Activated CD4-positive, alpha-beta memory T cell treated with anti-CD3 and anti-CD28 coated beads, Interleukin-2, amount 10 ng/mL, durations not matched to agents 7 days and 5 days (primary cell): ENCODE measurements at regions not wholly inside any gene's neighbourhood (a gene's known extent, or its start where the extent isn't known, plus 50 kb on each side); places are given as distances from the start of the nearest gene placed in this dataset.

Experiments
- CTCF ChIA-PET: fragments of 350-600 bp; sonication (Branson Sonifier 250); formaldehyde crosslinking; loops from one replicate; lab custom pipeline; 2021; ENCODE audit warnings: antibody characterized with exemption, inconsistent platforms; lab: Charles Lee
- POLR2A ChIA-PET: fragments of 350-600 bp; sonication (Branson Sonifier 250); formaldehyde crosslinking; loops from one replicate; lab custom pipeline; 2021; ENCODE audit warnings: antibody characterized with exemption; lab: Charles Lee
- DNase-seq: peaks from one replicate; pipeline ENCODE4 v3.0.0-alpha.2; 2020
- H3K27ac Mint-ChIP-seq: one replicate; pipeline ENCODE4 v1.8.0; 2021; ENCODE audit warnings: mild to moderate bottlenecking, mixed read lengths
- H3K27me3 Mint-ChIP-seq: one replicate; pipeline ENCODE4 v1.8.0; 2021; ENCODE audit warnings: mixed read lengths
- H3K36me3 Mint-ChIP-seq: one replicate; pipeline ENCODE4 v1.8.0; 2021; ENCODE audit warnings: low read depth, mixed read lengths
- H3K4me1 Mint-ChIP-seq: one replicate; pipeline ENCODE4 v1.8.0; 2021; ENCODE audit warnings: mixed read lengths
- H3K4me3 Mint-ChIP-seq: one replicate; pipeline ENCODE4 v1.8.0; 2021; ENCODE audit warnings: mild to moderate bottlenecking, mixed read lengths
- H3K9me3 Mint-ChIP-seq: one replicate; pipeline ENCODE4 v1.8.0; 2021; ENCODE audit warnings: mixed read lengths

DNA sequence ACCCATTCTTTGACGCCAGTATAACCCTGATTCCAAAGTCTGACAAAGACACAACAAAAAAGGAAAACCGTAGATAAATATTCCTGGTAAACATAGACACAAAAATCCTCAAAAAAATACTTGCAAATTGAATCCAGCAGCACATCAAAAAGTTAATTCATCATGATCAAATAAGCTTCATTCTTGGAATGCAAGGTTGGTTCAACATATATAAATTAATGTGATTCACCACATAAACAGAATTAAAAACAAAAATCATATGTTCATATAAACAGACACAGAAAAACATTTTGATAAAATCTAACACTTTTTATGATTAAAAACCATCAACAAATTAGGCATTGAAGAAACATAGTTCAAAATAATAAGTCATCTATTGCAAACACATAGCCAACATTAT, 324.2 kb upstream of the TRPC7 start:
- Mint-ChIP-seq H3K4me3 (no peak overlapping the region), H3K27ac (no peak overlapping the region), H3K36me3 (no peaks in the 10 kb centered on the region), H3K27me3 (no peaks in the 10 kb centered on the region), H3K9me3 (peaks cover 13% of the 10 kb centered on the region), H3K4me1 (no peaks in the 10 kb centered on the region)
- POLR2A ChIA-PET = no interaction called here
- CTCF ChIA-PET = no interaction called here
- DNase-seq = no peak

DNA sequence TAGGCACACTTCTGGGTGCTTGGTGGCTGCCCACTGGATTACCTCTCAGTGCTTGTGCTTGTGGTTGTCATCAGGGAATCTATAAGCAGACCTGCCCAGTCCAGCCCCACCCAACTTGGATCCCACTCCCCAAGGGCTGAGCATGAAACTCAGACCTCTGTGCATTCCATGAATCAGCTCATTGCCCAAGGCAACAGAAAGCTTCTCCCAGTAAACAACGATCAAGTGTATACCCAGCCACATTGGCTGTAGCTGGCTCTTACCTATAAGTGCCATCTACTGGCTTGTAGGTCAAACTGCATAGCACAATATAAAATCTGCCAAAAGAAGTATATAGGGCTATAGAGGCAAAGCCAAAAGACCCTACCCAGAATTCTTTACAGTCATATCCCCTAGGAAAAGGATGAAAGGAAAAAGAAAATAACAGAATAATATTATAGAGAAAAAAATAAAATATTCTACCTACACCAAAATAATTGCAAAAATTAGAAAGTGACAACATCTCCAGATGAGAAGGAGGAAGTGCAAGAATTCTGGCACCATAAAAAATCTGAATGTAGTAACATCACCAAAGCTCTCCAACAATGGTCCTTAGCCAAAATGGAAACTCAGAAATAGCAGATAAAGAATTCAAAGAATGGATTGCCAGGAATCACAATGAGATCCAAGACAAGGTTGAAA, 321.0 kb upstream of the TRPC7 start:
- ChIA-PET CTCF (no interaction called here), POLR2A (no interaction called here)
- Mint-ChIP-seq H3K36me3 (no peaks in the 10 kb centered on the region), H3K4me1 (no peaks in the 10 kb centered on the region), H3K9me3 (peaks cover 13% of the 10 kb centered on the region), H3K4me3 (no peak overlapping the region), H3K27ac (no peak overlapping the region), H3K27me3 (no peaks in the 10 kb centered on the region)
- no peak for DNase-seq

GRCh38 chr5:136682986-136683385, 317.6 kb upstream of the TRPC7 start:
- H3K27ac Mint-ChIP-seq = no peak overlapping the region
- POLR2A ChIA-PET = no interaction called here
- no peak for DNase-seq
- H3K9me3 Mint-ChIP-seq = peaks cover 8% of the 10 kb centered on the region
- H3K36me3 Mint-ChIP-seq = no peaks in the 10 kb centered on the region
- H3K4me1 Mint-ChIP-seq = no peaks in the 10 kb centered on the region
- no peak overlapping the region for H3K4me3 Mint-ChIP-seq
- CTCF ChIA-PET = no interaction called here
- H3K27me3 Mint-ChIP-seq = no peaks in the 10 kb centered on the region

- H3K27me3 Mint-ChIP-seq = no peaks in the 10 kb centered on the region
- no peak for DNase-seq
- POLR2A ChIA-PET = no interaction called here
- no peak overlapping the region for H3K4me3 Mint-ChIP-seq
- CTCF ChIA-PET = no interaction called here
- no peaks in the 10 kb centered on the region for H3K4me1 Mint-ChIP-seq
- H3K9me3 Mint-ChIP-seq = no peaks in the 10 kb centered on the region
- no peaks in the 10 kb centered on the region for H3K36me3 Mint-ChIP-seq
- no peak overlapping the region for H3K27ac Mint-ChIP-seq
Measured at GRCh38 chr5:136679233-136679632, 313.9 kb upstream of the TRPC7 start.

- no peak for DNase-seq
- Mint-ChIP-seq H3K27ac (no peak overlapping the region), H3K27me3 (no peaks in the 10 kb centered on the region), H3K4me3 (no peak overlapping the region), H3K9me3 (no peaks in the 10 kb centered on the region), H3K4me1 (no peaks in the 10 kb centered on the region), H3K36me3 (no peaks in the 10 kb centered on the region)
- CTCF ChIA-PET = no interaction called here
- POLR2A ChIA-PET = no interaction called here
Measured at GRCh38 chr5:136677217-136677616, 311.9 kb upstream of the TRPC7 start.

- H3K27me3 Mint-ChIP-seq = no peaks in the 10 kb centered on the region
- H3K4me3 Mint-ChIP-seq = no peak overlapping the region
- CTCF ChIA-PET = no interaction called here
- H3K27ac Mint-ChIP-seq = no peak overlapping the region
- no peak for DNase-seq
- POLR2A ChIA-PET = no interaction called here
- no peaks in the 10 kb centered on the region for H3K9me3 Mint-ChIP-seq
- H3K36me3 Mint-ChIP-seq = no peaks in the 10 kb centered on the region
- no peaks in the 10 kb centered on the region for H3K4me1 Mint-ChIP-seq
Measured at GRCh38 chr5:136676685-136677084, 311.3 kb upstream of the TRPC7 start.

DNA sequence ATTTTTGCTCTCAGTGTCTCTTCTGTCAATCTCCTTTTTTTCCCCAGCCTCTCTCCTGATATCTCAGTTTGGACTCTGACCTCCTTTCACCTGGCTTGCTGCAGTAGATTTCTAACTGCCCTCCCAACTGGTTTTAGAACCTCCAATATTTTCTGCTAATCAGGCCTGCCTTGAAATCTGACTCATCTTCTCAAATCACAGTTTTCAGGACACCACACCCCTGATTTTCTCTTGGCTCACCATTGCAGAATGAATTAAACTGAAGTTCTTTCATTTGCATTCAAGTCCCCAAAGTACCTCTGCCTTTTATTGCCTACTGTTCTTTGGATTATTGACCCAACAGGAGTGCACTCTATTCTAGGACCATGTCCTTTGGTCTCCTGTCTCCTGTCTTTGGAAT, 310.4 kb upstream of the TRPC7 start:
- no peak overlapping the region for H3K27ac Mint-ChIP-seq
- ChIA-PET CTCF (no interaction called here), POLR2A (no interaction called here)
- H3K4me1 Mint-ChIP-seq = no peaks in the 10 kb centered on the region
- no peak overlapping the region for H3K4me3 Mint-ChIP-seq
- H3K27me3 Mint-ChIP-seq = no peaks in the 10 kb centered on the region
- no peak for DNase-seq
- no peaks in the 10 kb centered on the region for H3K9me3 Mint-ChIP-seq
- no peaks in the 10 kb centered on the region for H3K36me3 Mint-ChIP-seq

GRCh38 chr5:136674178-136674577, 308.8 kb upstream of the TRPC7 start:
- Mint-ChIP-seq H3K4me1 (no peaks in the 10 kb centered on the region), H3K9me3 (no peaks in the 10 kb centered on the region), H3K4me3 (no peak overlapping the region), H3K27me3 (no peaks in the 10 kb centered on the region), H3K27ac (no peak overlapping the region), H3K36me3 (no peaks in the 10 kb centered on the region)
- ChIA-PET POLR2A (no interaction called here), CTCF (no interaction called here)
- no peak for DNase-seq

DNA sequence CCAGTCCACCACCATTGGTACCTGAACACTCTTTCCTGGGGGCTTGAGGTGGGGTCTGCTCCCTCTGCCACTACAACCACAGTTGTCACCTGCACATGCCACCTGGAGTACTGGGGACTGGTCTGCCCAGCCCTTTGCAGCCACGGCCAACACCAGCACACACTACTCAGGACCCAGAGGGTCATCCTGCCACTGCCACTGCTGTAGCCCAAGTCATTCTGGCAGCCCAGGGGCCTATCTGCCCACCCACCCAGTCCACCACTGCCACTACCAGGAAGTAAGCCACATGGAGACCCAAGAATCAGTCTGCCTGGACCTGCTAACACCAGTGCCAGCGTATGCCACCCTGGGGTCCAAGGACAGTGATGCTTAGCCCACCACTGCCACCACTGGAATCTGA, 302.4 kb upstream of the TRPC7 start:
- POLR2A ChIA-PET = no interaction called here

DNA sequence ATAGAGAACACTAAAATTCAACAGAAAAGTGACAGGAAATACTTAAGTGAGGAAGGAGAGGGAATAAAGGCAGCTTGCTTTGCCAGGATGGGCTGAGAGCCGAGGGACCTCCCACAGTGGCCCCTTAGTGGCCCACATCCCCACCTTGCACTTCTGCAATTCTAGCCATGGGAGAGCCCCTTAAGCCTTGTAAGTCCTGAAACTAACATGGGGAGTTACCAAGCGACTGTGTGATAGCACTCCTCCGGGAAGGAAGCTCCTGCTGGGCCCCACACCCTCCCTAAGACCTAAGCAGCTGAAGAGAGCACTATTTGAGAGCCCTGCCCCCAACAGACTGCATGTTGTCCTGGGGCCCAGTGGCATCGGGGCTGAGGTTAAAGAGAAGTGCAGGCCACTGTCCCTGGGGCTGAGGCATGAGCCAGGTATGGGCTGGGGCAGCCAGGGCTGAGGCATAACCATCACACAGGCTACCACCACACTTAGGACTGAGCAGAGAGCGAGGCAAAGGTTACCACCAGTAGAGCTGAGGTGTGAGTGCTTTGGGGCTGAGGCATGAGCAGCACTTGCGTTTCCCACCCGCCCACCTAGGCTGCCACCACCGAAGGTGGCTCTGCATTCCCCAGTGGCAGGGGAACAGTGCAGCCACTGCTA, 301.8 kb upstream of the TRPC7 start:
- Mint-ChIP-seq H3K4me1 (no peaks in the 10 kb centered on the region), H3K9me3 (peaks cover 4% of the 10 kb centered on the region), H3K27ac (no peak overlapping the region), H3K36me3 (no peaks in the 10 kb centered on the region), H3K27me3 (no peaks in the 10 kb centered on the region), H3K4me3 (no peak overlapping the region)
- ChIA-PET POLR2A (no interaction called here), CTCF (no interaction called here)
- no peak for DNase-seq

More for the DNA sequence above, 302.4 kb upstream of the TRPC7 start:
- Mint-ChIP-seq H3K27me3 (no peaks in the 10 kb centered on the region), H3K27ac (no peak overlapping the region), H3K9me3 (peaks cover 4% of the 10 kb centered on the region), H3K36me3 (no peaks in the 10 kb centered on the region), H3K4me1 (no peaks in the 10 kb centered on the region), H3K4me3 (no peak overlapping the region)
- no peak for DNase-seq
- CTCF ChIA-PET = no interaction called here

DNA sequence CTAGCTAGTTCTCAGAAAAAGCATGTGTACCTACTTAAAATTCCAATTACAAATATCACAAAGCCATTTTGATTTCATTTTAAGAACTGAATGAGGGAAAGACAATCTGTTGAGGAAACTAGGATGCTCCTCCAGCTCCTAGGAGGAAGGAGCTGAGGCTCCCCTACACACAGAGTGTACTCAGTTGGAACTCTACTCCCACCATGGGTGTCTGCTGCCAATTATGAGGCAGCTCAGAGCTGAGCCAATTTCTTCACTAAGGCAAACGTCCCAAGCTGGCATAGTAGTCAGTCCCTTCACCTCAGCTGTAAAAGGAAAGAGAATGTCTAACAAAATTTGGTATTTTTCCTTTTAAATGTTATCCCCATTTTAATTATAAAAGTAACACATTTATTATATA, 300.0 kb upstream of the TRPC7 start:
- H3K36me3 Mint-ChIP-seq = no peaks in the 10 kb centered on the region
- H3K4me1 Mint-ChIP-seq = no peaks in the 10 kb centered on the region
- H3K9me3 Mint-ChIP-seq = peaks cover 4% of the 10 kb centered on the region
- H3K4me3 Mint-ChIP-seq = no peak overlapping the region
- no peaks in the 10 kb centered on the region for H3K27me3 Mint-ChIP-seq
- CTCF ChIA-PET = no interaction called here
- POLR2A ChIA-PET = no interaction called here
- DNase-seq = no peak
- H3K27ac Mint-ChIP-seq = no peak overlapping the region

DNA sequence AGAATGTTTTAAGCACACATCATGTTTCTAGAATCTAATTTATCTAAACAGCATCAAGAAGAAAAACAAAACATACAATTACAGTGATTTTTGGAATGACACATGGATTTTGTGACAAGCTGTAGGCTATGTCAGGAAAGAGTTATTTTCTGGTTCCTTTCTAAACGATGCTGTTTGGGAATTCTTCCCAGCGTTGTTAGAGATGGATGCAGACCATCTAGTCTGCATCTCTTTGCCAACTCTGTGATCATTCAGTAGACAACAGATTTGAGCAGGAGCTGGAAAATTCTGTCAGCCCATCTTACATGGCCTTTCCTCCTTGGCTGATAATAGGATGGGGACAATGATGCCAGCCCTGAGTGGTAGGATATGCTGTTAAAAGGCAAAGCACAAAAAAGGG, 295.7 kb upstream of the TRPC7 start:
- H3K4me1 Mint-ChIP-seq = no peaks in the 10 kb centered on the region

GRCh38 chr5:136656811-136657210, 291.5 kb upstream of the TRPC7 start:
- H3K4me3 Mint-ChIP-seq = no peak overlapping the region
- no peaks in the 10 kb centered on the region for H3K27me3 Mint-ChIP-seq
- H3K9me3 Mint-ChIP-seq = peaks cover 4% of the 10 kb centered on the region
- no peak overlapping the region for H3K27ac Mint-ChIP-seq
- H3K4me1 Mint-ChIP-seq = no peaks in the 10 kb centered on the region
- ChIA-PET POLR2A (no interaction called here), CTCF (no interaction called here)
- H3K36me3 Mint-ChIP-seq = no peaks in the 10 kb centered on the region
- DNase-seq = no peak

More for the DNA sequence above, 295.7 kb upstream of the TRPC7 start:
- H3K27ac Mint-ChIP-seq = no peak overlapping the region
- peaks cover 4% of the 10 kb centered on the region for H3K9me3 Mint-ChIP-seq
- CTCF ChIA-PET = no interaction called here
- H3K36me3 Mint-ChIP-seq = no peaks in the 10 kb centered on the region
- POLR2A ChIA-PET = interaction anchor here (0.6 kb wide), 1 partner anchor 67 kb away, joined by 6 read pairs; no protein-coding TSS in a partner anchor
- H3K27me3 Mint-ChIP-seq = no peaks in the 10 kb centered on the region
- no peak for DNase-seq
- no peak overlapping the region for H3K4me3 Mint-ChIP-seq

DNA sequence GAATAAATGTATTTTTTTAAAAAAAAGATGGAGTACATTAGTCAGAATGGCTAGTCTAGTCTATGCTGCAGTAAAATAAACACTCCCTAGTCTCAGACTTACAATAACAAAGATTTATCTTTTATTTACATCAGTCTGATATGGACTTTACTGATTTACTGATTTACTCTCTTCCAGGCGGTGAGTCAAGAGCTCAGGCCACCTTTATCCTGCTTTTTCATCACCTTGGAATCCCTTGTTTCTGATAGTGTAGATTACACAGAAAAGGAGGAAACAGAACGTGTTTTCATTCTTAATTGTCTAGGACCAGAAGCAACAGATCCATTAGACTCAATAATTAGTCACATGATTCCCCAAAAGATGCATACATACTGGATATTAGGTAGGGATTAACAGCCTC, 290.1 kb upstream of the TRPC7 start:
- Mint-ChIP-seq H3K27ac (no peak overlapping the region), H3K4me3 (no peak overlapping the region), H3K27me3 (no peaks in the 10 kb centered on the region), H3K9me3 (peaks cover 7% of the 10 kb centered on the region), H3K4me1 (no peaks in the 10 kb centered on the region), H3K36me3 (no peaks in the 10 kb centered on the region)
- no peak for DNase-seq
- ChIA-PET POLR2A (no interaction called here), CTCF (no interaction called here)
